ENCODE measurements at regions not wholly inside any gene's neighbourhood (a gene's known extent, or its start where the extent isn't known, plus 50 kb on each side); places are given as distances from the start of the nearest gene placed in this dataset.

DNA sequence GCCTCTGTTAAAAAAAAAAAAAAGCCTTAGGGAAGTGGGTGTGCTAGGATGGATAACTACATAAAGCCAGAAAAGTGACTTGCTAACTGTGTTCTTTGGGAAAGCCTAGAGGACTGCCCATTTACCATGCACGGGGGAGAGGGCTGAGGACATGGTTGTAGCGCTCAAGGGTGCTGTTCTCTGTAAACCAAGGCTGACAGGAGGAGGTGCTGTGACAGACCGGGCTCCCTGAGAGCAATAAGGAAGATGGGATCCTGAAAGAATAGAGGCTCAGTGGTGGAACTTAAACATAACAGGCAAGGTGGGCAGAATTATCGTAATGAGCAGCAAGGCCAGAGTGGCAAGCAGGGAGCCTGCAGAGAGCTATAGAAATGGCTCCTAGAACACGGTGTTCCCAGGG lies 98.5 kb upstream of the DISP3 start:
- no peaks in the 10 kb centered on the region for H3K27me3 ChIP-seq (replicated peaks; ENCODE audit: insufficient read depth)

DNA sequence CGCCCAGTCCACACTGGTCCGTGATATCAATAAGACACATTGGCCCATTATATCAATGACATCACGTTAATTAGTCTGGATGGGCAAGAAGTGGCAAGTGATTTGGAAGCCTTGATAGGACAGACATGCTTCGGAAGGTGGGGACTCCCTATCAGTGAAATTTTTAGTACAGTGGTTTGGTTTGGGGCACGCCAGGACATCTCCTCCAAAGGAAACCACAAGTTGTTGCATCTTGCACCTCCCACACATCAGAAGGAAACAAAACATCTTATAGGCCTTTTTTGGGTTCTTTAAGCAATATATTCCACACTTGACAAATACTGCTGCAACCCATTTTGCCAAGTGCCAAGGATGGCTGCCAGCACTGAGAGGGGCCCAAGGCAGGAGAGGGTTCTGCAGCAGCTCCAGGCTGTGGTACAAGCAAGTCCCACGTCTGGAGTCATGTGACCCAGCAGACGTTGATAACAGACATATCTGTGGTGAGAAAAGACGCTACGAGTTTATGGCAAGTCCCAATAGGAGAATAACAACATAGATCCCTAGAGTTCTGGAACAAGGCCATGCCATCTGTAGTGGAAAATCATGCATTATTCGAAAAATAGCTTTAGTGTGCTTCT lies 95.3 kb upstream of the DISP3 start:
- TF ChIP-seq POLR2A (IDR thresholded peaks at IDR 0.05), result no peak
- TF ChIP-seq, protein P1, sequence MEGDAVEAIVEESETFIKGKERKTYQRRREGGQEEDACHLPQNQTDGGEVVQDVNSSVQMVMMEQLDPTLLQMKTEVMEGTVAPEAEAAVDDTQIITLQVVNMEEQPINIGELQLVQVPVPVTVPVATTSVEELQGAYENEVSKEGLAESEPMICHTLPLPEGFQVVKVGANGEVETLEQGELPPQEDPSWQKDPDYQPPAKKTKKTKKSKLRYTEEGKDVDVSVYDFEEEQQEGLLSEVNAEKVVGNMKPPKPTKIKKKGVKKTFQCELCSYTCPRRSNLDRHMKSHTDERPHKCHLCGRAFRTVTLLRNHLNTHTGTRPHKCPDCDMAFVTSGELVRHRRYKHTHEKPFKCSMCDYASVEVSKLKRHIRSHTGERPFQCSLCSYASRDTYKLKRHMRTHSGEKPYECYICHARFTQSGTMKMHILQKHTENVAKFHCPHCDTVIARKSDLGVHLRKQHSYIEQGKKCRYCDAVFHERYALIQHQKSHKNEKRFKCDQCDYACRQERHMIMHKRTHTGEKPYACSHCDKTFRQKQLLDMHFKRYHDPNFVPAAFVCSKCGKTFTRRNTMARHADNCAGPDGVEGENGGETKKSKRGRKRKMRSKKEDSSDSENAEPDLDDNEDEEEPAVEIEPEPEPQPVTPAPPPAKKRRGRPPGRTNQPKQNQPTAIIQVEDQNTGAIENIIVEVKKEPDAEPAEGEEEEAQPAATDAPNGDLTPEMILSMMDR (IDR thresholded peaks at IDR 0.05), result no peak
- no peak for TF ChIP-seq POLR2AphosphoS5 (IDR thresholded peaks at IDR 0.05)
- H3K4me3 ChIP-seq, result no peak overlapping the region
- no peak for DNase-seq (ENCODE audit: low spot score)
- no peaks in the 10 kb centered on the region for H3K9me3 ChIP-seq
- no peaks in the 10 kb centered on the region for H3K27me3 ChIP-seq (replicated peaks; ENCODE audit: insufficient read depth)
- no peaks in the 10 kb centered on the region for H3K4me1 ChIP-seq (replicated peaks)
- 55% methylated on average over 10 of the region's 10 CpGs for WGBS
- intact Hi-C loops (cut with DNase I), result no loop called here
- H3K36me3 ChIP-seq, result no peaks in the 10 kb centered on the region
- H3K27ac ChIP-seq, result no peak overlapping the region

More for the DNA sequence above, 98.5 kb upstream of the DISP3 start:
- 65% methylated on average over 5 of the region's 5 CpGs for WGBS
- no peaks in the 10 kb centered on the region for H3K9me3 ChIP-seq
- H3K4me1 ChIP-seq (replicated peaks), result no peaks in the 10 kb centered on the region
- no peak overlapping the region for H3K4me3 ChIP-seq
- H3K27ac ChIP-seq, result no peak overlapping the region
- H3K36me3 ChIP-seq, result no peaks in the 10 kb centered on the region
- no peak for DNase-seq (ENCODE audit: low spot score)
- TF ChIP-seq POLR2AphosphoS5 (IDR thresholded peaks at IDR 0.05) (no peak), POLR2A (IDR thresholded peaks at IDR 0.05) (no peak)
- TF ChIP-seq, protein P1 (IDR thresholded peaks at IDR 0.05), result no peak
- intact Hi-C loops (cut with DNase I), result no loop called here

DNA sequence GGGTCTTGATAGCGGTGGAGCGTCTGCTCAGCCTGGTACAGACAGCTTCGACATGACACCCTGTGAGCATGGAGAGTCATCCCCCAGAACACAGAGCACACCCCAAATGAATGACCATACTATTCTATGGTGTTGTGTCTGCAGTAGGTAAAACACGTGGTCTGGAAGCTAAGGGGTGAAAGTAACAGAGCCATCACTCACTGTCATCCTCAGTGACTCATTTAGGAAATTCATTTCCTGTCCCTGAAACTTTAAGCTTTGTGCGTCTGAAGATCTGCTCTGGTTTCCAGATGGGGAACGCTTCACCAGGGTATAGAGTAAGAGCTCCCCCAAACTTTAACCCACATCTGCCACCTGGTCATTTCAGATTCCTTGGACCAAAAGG lies 94.8 kb upstream of the DISP3 start:
- H3K27me3 ChIP-seq (replicated peaks; ENCODE audit: insufficient read depth), result no peaks in the 10 kb centered on the region
- intact Hi-C loops (cut with DNase I), result no loop called here
- 66% methylated on average over 6 of the region's 6 CpGs for WGBS

DNA sequence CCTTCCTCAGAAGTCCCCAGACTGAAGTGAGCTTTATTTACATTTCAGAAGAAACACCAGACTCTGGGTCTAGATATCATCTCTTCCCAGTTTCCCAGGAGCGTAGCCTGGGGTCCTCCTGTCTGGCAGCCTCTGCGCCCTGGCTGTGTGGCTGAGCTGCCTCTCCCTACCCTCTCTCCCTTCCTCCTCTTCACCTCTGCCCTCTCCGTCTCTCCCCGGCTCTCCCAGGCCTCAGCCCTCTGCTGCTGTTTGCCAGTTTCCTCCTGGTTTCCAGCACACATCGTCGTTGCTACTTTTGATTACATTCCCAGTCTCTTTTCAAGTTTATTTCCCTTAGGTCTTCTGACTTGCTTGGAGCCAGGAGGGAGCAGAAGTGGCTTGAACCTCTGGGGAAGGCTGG lies 91.1 kb upstream of the DISP3 start:
- no peaks in the 10 kb centered on the region for H3K27me3 ChIP-seq (replicated peaks; ENCODE audit: insufficient read depth)
- TF ChIP-seq, protein P1 (IDR thresholded peaks at IDR 0.05), result no peak
- TF ChIP-seq POLR2A (IDR thresholded peaks at IDR 0.05) (no peak), POLR2AphosphoS5 (IDR thresholded peaks at IDR 0.05) (no peak)
- intact Hi-C loops (cut with DNase I), result no loop called here

More for the DNA sequence above, 94.8 kb upstream of the DISP3 start:
- TF ChIP-seq, protein P1 (IDR thresholded peaks at IDR 0.05), result no peak
- TF ChIP-seq POLR2A (IDR thresholded peaks at IDR 0.05), result no peak
- TF ChIP-seq POLR2AphosphoS5 (IDR thresholded peaks at IDR 0.05), result no peak
- no peak for DNase-seq (ENCODE audit: low spot score)
- H3K27ac ChIP-seq, result no peak overlapping the region
- no peaks in the 10 kb centered on the region for H3K4me1 ChIP-seq (replicated peaks)
- no peak overlapping the region for H3K4me3 ChIP-seq
- H3K36me3 ChIP-seq, result no peaks in the 10 kb centered on the region
- no peaks in the 10 kb centered on the region for H3K9me3 ChIP-seq

DNA sequence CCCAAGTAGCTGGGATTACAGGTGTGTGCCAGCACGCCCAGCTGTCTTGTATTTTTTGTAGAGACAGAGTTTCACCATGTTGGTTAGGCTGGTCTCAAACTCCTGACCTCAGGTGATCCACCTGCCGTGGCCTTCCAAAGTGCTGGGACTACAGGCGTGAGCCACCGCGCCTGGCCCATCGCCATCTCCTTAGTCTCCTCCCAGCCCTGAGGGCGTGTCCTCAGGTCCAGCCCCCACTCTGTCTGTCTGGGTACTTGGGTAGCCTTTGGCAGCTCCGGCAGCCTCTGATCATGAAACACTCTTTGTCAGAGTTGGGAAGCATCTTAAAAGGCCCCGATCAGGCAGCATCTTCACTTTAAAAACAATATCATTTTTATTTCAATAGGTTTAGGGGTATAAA lies 90.3 kb upstream of the DISP3 start:
- H3K36me3 ChIP-seq, result no peaks in the 10 kb centered on the region
- intact Hi-C loops (cut with DNase I), result no loop called here
- no peak overlapping the region for H3K27ac ChIP-seq
- H3K9me3 ChIP-seq, result no peaks in the 10 kb centered on the region
- no peaks in the 10 kb centered on the region for H3K27me3 ChIP-seq (replicated peaks; ENCODE audit: insufficient read depth)
- H3K4me3 ChIP-seq, result no peak overlapping the region
- WGBS, result 62% methylated on average over 9 of the region's 9 CpGs
- DNase-seq (ENCODE audit: low spot score), result no peak
- TF ChIP-seq POLR2AphosphoS5 (IDR thresholded peaks at IDR 0.05) (no peak), POLR2A (IDR thresholded peaks at IDR 0.05) (no peak)
- TF ChIP-seq, protein P1 (IDR thresholded peaks at IDR 0.05), result no peak
- H3K4me1 ChIP-seq (replicated peaks), result no peaks in the 10 kb centered on the region

More for the DNA sequence above, 91.1 kb upstream of the DISP3 start:
- DNase-seq (ENCODE audit: low spot score), result no peak
- Histone ChIP-seq H3K27ac (no peak overlapping the region), H3K36me3 (no peaks in the 10 kb centered on the region), H3K9me3 (no peaks in the 10 kb centered on the region), H3K4me3 (no peak overlapping the region), H3K4me1 (replicated peaks) (no peaks in the 10 kb centered on the region)
- 18% methylated on average over 6 of the region's 6 CpGs for WGBS
